ENCODE measurements at regions not wholly inside any gene's neighbourhood (a gene's known extent, or its start where the extent isn't known, plus 50 kb on each side); places are given as distances from the start of the nearest gene placed in this dataset.

GRCh38 chr18:53862921-53863320 is 361.5 kb downstream of the MBD2 start:
- Histone ChIP-seq H3K79me1 (ENCODE audit: low read depth in 1 of 2, low read length in 2 of 2) (no peaks in the 10 kb centered on the region), H4K91ac (ENCODE audit: insufficient read depth, low read depth, low read length) (no peak overlapping the region), H3K9me3 (ENCODE audit: control insufficient read depth, insufficient read depth, low read length) (peaks cover 4% of the 10 kb centered on the region; the same call in 1 of the 2 replicates), H3K4me1 (ENCODE audit: control insufficient read depth, insufficient read depth, low read length) (no peaks in the 10 kb centered on the region), H4K8ac (ENCODE audit: low read depth in 2 of 2, low read length in 2 of 2) (no peak overlapping the region), H3K23ac (ENCODE audit: low read depth, low read length) (no peak overlapping the region), H2BK120ac (ENCODE audit: low read depth, low read length) (no peak overlapping the region), H2BK20ac (ENCODE audit: low read depth, low read length) (no peak overlapping the region), H2AK9ac (replicated peaks; ENCODE audit: low read depth, low read length, poor library complexity) (no peak overlapping the region), H4K20me1 (ENCODE audit: insufficient read depth, low read length) (no peaks in the 10 kb centered on the region), H3K4me3 (ENCODE audit: insufficient read depth, low read depth, low read length) (no peak overlapping the region), H3K4me2 (ENCODE audit: low read depth, low read length) (no peak overlapping the region), H2BK5ac (ENCODE audit: low read depth, low read length, poor library complexity, severe bottlenecking) (no peak overlapping the region), H3K14ac (replicated peaks; ENCODE audit: low read depth, low read length) (no peak overlapping the region), H3K4ac (ENCODE audit: low read depth, low read length) (no peak overlapping the region), H3K9ac (ENCODE audit: low read depth, low read length) (no peak overlapping the region), H4K5ac (ENCODE audit: low read depth, low read length) (no peak overlapping the region), H2AFZ (replicated peaks; ENCODE audit: low read length, poor library complexity) (no peak overlapping the region), H3K36me3 (ENCODE audit: control insufficient read depth, insufficient read depth, low read length) (no peaks in the 10 kb centered on the region), H3K27ac (ENCODE audit: insufficient read depth, low read length) (no peak overlapping the region), H3K9me1 (ENCODE audit: insufficient read depth, low read length) (no peaks in the 10 kb centered on the region), H3K18ac (ENCODE audit: low read depth, low read length) (no peak overlapping the region), H3K56ac (ENCODE audit: extremely low read depth, insufficient read depth, low read length) (no peak overlapping the region), H3K27me3 (ENCODE audit: control insufficient read depth, insufficient read depth, low read length) (no peaks in the 10 kb centered on the region), H2BK15ac (ENCODE audit: low read depth, low read length) (no peak overlapping the region), H2AK5ac (ENCODE audit: low read depth, low read length) (no peak overlapping the region)
- ATAC-seq (ENCODE audit: low read depth) (no peak), DNase-seq (no peak)
- TF ChIP-seq MAZ (IDR thresholded peaks at IDR 0.05; ENCODE audit: borderline replicate concordance, low read depth, low read length) = no peak
- TF ChIP-seq ELK1 (IDR thresholded peaks at IDR 0.05; ENCODE audit: borderline replicate concordance, low read depth, low read length) = no peak
- TF ChIP-seq RCOR1 (IDR thresholded peaks at IDR 0.05; ENCODE audit: insufficient replicate concordance, low read length) = no peak
- no peak for TF ChIP-seq CHD1 (IDR thresholded peaks at IDR 0.05; ENCODE audit: low read depth, low read length)
- TF ChIP-seq CTCF (conservative IDR thresholded peaks at IDR 0.05; ENCODE audit: low read depth, low read length) = no peak
- no peak for TF ChIP-seq RAD21 (IDR thresholded peaks at IDR 0.05; ENCODE audit: low read length)
- TF ChIP-seq MXI1 (IDR thresholded peaks at IDR 0.05; ENCODE audit: borderline replicate concordance, low read depth, low read length) = no peak
- TF ChIP-seq MAFK (IDR thresholded peaks at IDR 0.05; ENCODE audit: low read depth, low read length) = no peak
- no peak for TF ChIP-seq USF2 (IDR thresholded peaks at IDR 0.05; ENCODE audit: low read depth, low read length)
- TF ChIP-seq POLR2A (IDR thresholded peaks at IDR 0.05; ENCODE audit: low read depth, low read length) = no peak
- no peak for TF ChIP-seq CEBPB (IDR thresholded peaks at IDR 0.05; ENCODE audit: low read depth, low read length)
- TF ChIP-seq RFX5 (IDR thresholded peaks at IDR 0.05; ENCODE audit: low read depth, low read length) = no peak
- no peak for TF ChIP-seq SMC3 (IDR thresholded peaks at IDR 0.05; ENCODE audit: low read depth, low read length)
- in situ Hi-C loops (cut with MboI; ENCODE audit: low sequenced_read_pairs) = no loop called here
- ChIA-PET POLR2A (ENCODE audit: unreplicated experiment) (no interaction called here), CTCF (no interaction called here)
- dilution Hi-C loops (cut with HindIII; ENCODE audit: low sequenced_read_pairs, unreplicated experiment) = no loop called here
- WGBS, 2 experiments (ENCODE audit: extremely low coverage in 2 of 2, insufficient read length in 1 of 2) = no CpG with 5 or more reads among the region's 1 CpG
- BruUV-seq (replicated peaks) = no TSS peak
- intact Hi-C loops (cut with micrococcal nuclease) = no loop called here

Measured in IMR-90 (cell line).